HEK293T (cell line): ENCODE measurements at regions not wholly inside any gene's neighbourhood (a gene's known extent, or its start where the extent isn't known, plus 50 kb on each side); places are given as distances from the start of the nearest gene placed in this dataset.

Source experiments
- CTBP1 ChIP-seq: fragments of 450-650 bp; IDR thresholded peaks from 2 replicates; pipeline ENCODE4 v1.6.1; 2016; ENCODE audit warnings: borderline replicate concordance
- FOXA1 ChIP-seq: fragments of 450-650 bp; IDR thresholded peaks from 2 replicates; pipeline ENCODE4 v1.6.1; 2016; ENCODE audit warnings: mild to moderate bottlenecking
- SP1 ChIP-seq: fragments of 450-650 bp; IDR thresholded peaks from 2 replicates; pipeline ENCODE4 v1.6.1; 2017

GRCh38 chr9:89928106-89928505, 323.3 kb downstream of the GADD45G start:
- TF ChIP-seq SP1 (no peak), CTBP1 (no peak), FOXA1 (no peak)
